DMS79 (cell line): ENCODE measurements at regions not wholly inside any gene's neighbourhood (a gene's known extent, or its start where the extent isn't known, plus 50 kb on each side); places are given as distances from the start of the nearest gene placed in this dataset.

Experiments used
- DNase-seq: peaks from one replicate; lab custom pipeline; 2025; lab: John Stamatoyannopoulos, UW

DNA sequence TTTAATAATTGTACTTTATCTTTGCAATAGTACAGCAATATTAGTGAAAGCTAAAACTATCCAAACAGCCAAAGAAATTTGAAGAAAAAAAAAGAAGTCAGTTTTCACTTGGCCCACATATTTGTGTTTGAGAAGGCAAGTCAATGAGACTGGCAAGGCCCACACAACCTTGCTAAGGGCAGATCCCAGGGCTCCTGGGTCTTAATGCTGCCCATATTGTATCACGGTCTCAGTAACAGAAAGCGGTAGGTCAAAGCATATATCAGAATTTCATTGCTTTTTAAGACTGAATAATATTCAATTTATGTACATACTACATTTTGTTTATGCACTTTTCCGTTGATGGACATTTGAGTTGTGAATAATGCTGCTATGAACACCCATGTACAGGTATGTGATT is 262.0 kb upstream of the TOPAZ1 start:
- no peak for DNase-seq

DNA sequence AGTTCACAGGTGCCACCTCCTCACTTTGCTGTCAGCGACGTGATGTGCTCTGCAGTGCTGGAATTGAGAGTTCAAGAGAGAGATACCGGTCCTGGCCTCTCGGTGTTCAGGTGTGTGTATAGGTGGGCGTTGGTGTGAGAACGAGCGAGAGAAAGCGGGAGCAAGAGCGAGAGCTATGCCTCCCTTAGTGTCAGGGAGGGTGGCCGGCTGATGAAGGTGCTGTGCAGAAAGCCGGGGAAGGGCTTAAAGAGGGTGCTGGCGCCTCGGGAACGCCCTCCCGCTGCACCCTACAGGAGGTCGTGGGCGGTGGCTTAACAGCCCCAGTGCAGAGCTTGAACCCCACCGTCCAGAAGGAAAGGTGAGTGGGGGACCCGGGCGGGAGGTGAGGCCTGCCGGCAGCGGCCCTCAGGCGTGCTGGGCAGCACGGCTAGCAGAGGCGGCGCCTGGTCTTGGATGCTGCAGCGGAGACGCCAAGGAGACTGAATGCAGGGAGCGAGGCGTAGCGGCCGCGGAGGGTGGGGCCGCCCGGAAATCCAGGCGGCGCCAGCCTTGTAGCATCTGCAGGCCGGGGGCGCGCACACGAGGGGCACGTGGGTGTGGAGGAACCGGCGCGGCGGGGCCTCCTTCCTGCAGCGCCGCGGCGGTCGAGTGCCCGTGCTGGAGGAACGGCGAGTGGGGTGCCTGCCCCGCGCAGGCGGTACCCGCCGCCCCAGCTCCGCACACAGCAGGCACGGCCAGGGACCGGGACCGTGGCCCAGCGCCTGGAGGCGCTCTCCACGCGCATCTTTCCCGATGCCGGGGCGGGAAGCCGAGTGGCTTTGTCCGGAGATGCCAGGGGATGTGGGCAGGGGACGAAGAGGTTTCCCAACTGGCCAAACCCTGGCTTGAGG is 246.8 kb upstream of the TOPAZ1 start:
- DNase-seq = peak; percentile 13

DNA sequence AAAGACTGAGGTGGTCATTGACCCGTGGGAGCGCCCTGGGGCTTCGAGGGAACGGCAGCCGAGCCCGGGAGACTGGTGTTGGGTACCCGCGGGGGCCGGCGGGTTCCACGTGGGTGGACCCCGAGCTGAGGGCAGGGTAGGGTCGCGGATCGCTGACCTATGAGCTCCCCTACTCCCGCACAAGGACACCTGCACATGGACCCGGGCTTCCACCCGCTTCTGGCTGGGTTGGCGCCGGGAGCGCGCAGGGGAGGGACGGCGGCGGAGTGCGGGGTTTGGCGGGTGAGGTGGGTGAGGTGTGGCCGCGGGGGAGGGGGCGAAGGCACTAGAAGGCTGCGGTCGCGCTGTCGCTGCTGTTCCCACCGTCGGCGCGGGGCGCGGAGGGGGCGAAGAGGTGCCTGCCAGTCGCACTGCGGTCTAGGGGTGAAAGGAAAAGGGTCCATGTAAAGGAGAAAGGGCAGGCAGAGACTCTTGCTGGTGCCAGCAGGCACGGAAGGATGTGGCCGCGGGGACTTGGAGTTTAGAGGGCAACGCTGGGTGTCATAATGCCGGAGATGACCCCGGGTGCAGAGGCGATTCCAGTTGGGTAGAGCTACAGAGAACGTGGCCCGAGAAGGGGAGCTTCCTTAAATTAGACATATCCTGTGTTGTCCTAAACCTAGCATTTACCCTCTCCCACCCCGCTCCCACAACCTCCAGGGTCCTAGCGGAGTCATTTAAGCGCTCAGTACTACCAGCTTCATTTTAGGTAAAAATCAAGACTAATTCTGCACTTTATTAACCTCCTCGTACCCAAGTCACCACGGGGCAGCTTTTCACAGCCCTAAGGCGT is 245.9 kb upstream of the TOPAZ1 start:
- no peak for DNase-seq

DNA sequence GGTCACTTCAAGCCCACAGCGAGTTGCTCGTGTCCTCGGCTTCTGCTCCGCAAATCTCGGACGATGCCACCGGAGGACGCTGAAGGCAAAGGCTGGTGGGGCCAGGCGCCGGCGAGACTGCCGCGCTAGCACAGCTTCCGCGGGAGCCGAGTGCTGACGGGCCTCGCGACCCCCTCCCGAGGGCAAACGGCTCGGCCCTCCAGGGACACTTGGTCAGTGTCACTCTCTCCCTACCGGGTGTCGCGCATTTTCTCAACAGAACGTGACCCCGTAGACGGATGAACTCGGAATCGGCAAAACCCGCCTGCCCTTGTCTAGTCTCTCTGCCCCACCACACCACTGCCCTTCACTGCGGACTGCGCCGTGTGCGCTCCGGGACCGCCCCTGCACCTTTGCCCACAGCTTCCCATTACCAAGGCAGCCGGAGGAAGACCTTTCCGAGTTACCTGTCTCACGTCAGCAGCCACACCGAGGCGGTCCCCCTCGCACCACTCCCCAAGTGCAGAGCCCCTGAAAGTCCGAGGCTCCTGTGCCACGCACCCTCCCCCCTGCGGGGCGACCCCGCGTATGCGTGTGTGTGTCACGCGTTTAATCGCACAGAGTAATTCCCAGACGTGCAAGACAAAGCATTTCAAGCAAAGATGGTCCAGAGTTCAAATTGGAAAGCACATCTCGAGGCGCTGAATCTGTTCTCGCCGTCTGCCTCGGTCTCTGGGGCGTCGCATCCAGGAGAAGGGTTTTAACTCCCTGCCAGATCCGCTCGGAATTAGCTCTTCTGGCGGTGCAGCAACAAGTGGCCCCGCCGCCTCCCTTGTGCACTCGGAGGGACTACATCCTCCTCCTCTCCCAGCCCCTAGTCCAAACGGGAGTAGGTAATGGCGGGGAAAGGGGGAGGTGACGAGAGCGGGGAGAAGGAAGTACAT is 245.0 kb upstream of the TOPAZ1 start:
- no peak for DNase-seq

DNA sequence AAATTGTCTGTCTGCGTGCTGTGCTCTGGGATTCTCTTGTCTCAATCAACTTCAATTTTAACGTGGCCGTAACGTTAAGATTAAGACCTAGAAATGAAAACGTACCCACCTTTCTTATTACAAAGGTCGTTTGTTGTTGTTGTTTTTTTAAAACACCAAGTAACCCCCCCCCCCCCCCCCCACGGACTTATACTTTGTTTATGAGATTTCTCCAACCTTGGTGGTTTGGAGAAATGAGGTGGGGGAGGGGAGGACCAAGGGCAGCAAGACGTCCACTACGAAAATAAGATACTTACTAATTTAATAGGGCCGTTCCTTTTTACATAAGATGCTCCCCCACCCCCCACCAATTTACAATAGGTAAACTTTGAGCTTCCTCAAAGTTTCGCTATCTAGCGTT is 244.4 kb upstream of the TOPAZ1 start:
- DNase-seq = no peak

DNA sequence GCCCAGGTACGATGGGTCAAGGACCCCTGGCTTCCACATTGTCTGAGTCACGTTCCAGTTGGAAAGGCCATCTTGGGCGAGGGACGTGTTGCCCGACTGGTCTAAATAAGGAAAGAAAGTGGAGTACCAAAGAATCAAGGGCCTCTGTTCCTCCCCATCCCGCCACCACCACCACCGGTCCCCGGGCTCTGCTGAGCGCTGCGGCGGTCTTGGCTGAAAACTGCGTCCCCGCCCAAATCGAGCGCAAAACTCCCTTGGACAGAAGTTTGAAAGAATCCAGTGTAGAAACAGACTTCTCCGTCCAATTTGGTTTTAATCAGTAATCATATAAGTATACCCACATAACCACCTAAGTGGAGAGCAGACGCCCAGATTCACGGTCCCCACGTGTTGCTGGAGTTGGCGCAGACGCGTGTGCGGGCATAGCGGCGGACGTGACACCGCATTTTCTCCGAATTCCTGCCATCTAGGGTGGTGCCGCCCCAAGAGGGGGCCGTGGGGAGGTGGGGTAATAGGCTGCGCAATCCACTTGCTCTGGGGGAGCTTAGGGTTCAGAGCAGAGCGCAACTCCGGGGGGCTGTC is 243.8 kb upstream of the TOPAZ1 start:
- no peak for DNase-seq

DNA sequence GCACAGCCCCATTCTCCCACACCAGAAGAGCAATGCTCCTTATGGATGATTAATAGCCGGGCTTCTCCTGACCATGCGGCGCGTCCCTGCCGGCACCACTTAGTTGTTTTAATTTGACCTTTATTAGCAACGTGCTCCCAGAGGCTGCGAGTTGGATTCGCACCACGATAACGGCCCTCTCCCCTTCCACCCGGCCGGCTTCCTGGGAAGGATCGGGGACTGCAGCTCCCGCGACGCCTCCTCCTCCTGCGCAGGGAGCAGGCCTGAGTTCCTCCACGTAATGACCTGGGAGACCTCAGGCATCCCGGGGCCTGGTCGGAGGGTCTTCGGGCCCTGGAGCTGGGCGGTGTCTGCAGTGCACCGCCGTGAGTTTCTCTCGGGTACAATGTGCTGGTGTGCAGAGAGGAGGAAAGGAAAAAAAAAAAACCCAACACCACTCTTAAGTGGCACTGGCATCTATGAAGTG is 243.3 kb upstream of the TOPAZ1 start:
- no peak for DNase-seq

DNA sequence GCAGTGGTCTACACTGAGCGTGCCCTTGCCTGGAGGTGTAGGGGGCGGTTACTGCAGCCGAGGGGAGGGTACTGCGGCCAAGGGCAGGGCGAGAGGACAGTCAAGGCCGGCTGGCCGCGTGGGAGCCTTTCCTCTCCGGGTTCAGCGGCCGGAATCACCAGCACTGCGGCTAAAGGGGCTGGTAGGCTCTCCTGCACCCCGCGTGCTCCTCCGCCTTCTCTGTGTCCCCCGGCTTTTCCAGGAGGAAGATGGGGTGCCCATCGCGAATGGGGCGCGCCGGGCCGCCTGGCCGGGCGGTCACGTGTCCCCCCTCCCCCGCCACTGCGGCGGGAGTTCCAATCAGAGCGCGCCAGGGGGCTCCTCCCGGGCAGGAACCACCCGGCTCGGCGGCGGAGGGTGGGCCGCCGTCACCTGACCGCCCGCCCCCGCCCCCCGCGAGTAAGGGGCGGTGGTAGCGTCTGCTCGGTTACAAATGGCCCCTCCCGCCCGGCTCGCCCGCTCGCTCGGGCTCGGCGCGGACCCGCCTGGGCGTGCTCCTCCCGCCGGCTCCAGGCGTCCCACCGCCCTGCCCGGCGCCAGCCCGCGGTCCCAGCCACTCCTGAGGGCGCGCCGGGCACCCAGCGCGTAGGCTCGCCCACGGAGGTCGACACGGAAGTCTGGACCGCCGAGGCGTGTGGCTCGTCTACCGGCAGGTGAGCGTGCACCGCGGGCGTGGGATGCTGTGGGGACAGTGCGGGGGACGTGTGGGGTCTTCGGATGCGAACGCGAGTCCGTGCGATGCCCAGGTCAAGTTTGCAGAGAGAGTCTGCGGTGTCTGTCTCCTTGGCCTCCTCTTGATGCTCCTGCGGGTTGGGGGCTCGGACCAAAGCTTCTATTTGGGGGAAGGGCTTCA is 242.6 kb upstream of the TOPAZ1 start:
- DNase-seq = no peak

DNA sequence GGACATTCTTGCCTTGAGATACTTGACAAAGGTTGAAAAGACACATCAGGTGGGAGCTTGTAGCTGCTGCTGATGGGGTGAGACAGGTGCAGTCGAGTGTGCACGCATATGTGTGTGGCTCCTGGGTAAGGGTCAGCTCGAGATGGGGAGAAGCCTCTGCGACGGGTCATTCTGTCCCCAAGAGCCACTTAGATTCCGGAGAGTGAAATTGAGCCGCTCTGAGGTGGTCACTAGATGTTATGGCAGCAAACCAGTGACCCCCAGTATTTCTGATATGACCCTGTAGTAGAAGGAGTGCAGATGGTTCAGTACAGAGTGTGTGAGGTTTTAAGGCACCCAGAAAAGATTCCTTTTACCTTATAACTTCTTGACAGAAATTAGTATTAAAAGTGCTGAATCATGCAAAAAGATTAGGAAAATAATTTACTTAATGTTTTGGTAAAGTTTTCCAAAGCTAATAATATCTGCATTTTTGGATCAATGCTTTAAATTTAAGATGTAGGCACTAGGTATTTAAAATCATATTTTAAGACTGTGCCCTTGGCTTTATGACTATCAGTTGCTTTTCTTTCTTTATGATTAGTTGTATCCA is 241.9 kb upstream of the TOPAZ1 start:
- no peak for DNase-seq

DNA sequence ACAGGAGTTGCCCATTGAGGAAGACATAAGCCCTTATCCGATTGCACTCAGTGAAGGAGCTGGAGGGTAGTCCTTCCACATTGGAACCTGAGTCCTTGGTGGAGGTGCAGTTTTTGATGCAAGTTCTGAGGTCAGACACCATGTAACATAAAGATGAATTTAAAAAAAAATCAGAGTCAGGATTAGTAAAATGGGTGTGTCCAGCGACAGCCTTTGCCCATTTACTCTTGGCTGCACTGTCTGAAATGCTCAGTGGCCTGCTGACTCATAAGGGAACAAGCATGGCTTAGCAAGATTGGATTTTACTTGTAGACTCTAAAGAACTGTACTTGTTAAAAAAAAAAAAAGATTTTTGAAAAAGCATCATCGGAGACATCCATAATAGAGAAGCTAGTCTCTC is 241.1 kb upstream of the TOPAZ1 start:
- DNase-seq = no peak

DNA sequence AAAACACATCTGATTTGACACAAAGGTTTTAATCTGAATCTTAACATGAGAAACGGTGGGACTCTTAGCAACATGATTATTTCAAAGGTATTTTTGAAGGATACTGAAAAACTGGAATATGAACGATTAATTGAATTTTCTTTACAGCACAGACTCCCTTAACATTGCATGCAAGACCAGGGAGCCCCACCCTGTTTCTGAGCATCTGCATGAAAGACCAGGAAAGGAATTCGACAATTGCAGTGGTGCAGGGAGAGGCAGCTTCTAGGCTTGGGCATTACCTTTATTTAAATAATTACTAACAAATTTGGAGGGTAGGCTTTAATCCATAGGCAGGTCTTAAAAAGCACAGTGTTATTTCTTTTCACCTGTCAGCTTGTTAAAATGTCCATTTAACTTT is 240.6 kb upstream of the TOPAZ1 start:
- no peak for DNase-seq

DNA sequence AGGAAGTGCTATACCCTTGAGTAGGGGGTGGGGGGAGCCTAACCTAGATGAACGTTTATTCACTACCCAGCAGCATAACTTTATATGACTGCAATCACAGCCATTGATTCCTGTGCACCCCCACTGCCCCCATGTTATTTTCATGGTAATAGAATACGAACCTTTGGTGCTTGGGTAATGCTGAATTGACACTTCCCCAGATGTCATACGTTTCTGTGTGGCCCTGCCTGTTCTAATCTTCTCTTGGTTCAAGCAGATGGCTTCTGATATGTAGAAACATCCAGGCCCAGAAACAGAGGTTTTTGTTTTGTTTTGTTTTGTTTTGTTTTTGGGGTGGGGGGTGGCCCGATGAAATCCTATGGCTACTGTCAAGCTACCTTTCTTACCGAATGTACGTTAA is 237.9 kb upstream of the TOPAZ1 start:
- DNase-seq = no peak

DNA sequence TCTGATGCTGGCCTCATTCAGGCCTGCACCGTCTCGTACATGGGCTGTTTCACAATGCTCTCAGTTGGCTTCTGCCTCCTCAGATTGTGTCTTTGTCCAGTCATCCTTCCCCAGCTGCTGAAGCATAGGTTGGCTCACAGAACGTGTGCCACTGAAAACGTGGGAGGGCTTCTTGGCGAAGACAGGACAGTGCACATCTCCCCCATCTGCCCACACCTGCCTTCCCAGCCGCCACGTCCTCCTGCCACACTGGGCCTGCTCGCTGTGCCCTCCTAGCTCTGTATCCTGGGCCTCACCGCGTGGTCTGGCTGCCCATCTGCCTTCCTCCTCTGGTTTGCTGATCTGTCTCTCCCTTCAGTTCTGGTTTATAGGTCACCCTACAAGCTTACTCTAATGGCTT is 230.0 kb upstream of the TOPAZ1 start:
- DNase-seq = no peak

DNA sequence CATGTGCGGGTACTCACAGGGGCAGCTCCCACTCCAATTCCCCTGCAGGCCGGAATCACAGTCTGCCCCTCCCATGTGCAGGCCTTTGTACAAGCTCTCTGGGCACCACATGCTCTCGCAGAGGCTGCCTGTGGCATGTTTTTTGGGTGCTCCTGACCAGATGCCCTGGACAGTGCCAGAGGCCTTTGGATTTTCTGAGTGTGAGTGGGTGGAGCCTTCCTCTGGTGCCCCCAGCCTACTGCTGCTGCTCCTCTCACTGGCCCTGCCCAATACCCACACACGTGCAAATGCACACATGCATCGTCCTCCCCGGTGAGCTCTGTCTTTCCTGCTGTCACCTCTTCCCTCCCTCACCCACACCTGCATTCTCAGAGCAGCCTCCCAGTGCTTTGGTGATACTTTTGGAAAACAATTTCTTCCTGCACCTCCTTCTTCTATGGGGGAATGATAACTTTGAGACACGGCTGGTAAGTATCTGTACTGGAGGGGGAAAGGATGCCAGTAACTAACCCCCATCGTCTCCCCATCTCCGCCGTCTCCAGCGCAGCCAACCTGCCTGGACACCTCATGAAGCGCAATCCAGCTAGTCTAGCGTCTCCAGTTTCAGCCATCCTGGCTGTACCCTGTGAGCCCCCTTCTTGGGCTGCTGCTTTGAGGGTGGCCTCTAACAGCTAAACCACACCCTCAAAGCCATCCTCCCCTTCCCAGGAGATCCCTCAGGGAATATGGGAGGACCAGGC is 229.4 kb upstream of the TOPAZ1 start:
- no peak for DNase-seq

DNA sequence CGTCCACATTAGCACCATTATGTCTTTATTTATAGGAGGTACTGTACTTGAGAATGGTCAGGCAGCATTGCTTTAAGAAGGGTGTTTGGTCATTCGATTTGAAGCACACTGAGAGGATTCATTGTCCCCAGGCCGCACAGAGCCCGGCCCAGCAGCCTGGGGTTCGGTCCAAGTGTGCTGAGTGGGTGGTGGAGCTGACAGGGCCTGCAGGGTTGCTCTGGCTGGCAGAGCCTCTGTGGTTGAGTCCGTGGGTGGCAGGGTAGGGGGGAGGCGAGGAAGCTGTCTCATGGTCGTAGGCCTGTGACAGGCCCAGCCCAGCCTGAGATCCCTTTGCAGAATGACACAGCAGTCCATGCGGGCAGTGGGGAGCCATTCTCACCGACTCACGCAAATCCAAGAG is 227.7 kb upstream of the TOPAZ1 start:
- DNase-seq = no peak

DNA sequence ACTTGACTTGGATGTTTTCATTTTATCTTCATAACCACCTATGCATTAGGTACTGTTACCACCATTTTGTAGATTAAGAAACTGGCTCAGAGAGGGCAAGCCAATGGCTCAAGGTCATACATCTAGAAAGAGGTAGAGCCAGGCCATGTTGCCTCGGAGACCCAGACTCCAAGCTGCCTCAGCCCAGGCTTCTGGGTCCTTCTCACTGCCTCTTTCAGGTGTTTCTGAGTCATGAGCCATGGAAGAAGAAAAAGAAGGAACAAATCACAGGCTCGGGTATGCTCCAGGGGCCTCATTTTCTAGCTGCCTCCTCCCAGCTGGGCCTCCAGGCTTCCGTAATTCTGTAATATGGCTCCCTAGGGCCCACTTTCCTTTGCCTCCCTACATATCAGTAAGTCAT is 226.5 kb upstream of the TOPAZ1 start:
- DNase-seq = no peak

DNA sequence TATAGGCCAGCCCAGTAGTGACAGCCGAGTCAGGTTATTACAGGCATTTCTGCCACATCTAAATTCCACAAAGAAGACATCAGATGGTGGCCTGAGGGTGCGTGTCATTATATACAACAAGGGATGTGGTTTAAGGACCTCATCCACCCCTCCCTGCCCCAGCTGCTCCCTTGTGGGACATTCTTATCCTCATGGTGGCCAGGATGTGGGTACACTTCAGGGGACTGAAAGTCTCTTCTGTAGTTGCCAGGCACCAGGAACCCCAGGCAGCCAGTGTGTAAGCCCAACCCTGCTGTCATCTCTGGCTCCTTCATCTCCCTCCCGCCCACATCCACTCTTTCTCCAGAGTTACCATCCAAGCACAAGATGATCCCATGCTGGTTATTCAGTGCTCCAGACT is 224.9 kb upstream of the TOPAZ1 start:
- DNase-seq = no peak

DNA sequence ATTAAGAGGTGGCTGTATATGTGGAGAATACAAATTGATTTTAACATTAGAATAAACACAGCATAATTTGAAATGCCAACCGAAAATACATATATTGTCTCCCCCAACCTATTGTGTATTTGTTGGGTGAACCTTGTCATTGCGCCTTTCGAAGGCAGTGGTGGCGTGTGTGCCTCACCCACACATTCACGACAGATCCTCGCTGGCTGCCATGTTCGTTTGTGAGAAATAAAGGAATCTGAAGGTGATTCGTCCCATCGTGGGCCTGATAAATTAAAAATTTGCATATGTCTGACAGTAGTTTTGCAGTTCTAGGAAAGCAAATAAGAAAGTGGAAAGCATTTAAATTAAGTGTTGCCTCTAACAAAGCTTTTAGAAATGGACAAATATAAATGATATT is 222.8 kb upstream of the TOPAZ1 start:
- no peak for DNase-seq

DNA sequence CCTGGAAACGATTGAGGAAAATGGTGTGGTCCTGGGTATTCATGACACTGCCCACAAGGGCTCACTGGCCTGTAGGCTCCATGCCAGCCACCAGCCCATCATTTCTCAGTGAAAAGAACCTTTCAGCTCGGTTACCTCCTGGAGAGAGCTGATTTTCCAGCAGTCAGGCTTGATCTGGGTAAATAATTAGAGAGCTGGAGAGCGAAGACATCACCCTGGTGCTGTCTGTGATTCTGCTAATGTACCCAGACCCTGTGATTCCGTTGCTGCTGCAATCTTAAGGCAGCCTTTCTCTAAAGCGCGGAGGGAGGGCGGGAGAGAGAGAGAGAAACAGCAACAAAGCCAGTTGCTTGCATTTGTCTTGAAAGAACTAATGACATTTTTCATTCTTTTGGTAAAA is 221.9 kb upstream of the TOPAZ1 start:
- DNase-seq = no peak

DNA sequence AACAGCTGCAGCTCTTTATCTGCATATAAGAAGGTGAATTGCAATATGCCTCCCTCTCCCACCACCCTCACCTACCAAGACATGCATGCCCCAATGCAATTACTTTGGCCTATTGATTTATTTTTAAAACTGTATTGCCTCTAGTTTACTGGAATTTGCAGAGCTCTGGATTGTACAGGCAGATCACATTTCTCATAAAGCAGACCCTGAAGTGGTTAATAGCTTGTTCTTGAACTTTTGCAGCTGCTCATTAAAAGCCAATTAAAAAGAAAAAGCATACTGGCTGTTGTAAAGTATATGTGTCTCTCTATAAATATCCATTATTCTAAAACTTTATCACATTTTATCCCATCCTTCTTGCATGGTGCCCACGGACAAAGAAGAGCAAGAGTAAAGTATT is 221.5 kb upstream of the TOPAZ1 start:
- DNase-seq = no peak
